Upper lobe of left lung (tissue), 6 donors: ENCODE measurements at regions not wholly inside any gene's neighbourhood (a gene's known extent, or its start where the extent isn't known, plus 50 kb on each side); places are given as distances from the start of the nearest gene placed in this dataset.

Experiments
- ATAC-seq, 2 donors: fragments of 200-7000 bp; cut with Tn5 transposase; one replicate each; pipeline ENCODE4 v1.9.1; 2022; ENCODE audit warnings: mild to moderate bottlenecking in 2 of 2, moderate library complexity in 2 of 2; ENCODE audit not compliant: low FRiP score in 2 of 2
- DNase-seq, 2 donors: peaks; one replicate each; pipeline ENCODE4 v3.0.0-alpha.2; 2019 to 2020
- H3K27ac ChIP-seq, 4 donors: fragments of 200-600 bp; sonication (generic); one replicate each; pipeline ENCODE4 v1.5.1; 2016 to 2019
- H3K27me3 ChIP-seq, 4 donors: fragments of 200-600 bp; sonication (generic); one replicate each; pipeline ENCODE4 v1.5.1; 2017 to 2019
- H3K36me3 ChIP-seq, 4 donors: fragments of 200-600 bp; sonication (generic); one replicate each; pipeline ENCODE4 v1.5.1; 2016 to 2019
- H3K4me1 ChIP-seq, 4 donors: fragments of 200-600 bp; sonication (generic); one replicate each; pipeline ENCODE4 v1.5.1; 2018 to 2019
- H3K4me3 ChIP-seq, 4 donors: fragments of 200-600 bp; sonication (generic); one replicate each; pipeline ENCODE4 v1.5.1; 2017 to 2019; ENCODE audit warnings: mild to moderate bottlenecking in 2 of 4, moderate library complexity in 1 of 4
- H3K9me3 ChIP-seq, 4 donors: fragments of 200-600 bp; sonication (generic); one replicate each; pipeline ENCODE4 v1.5.1; 2018 to 2019
- CTCF ChIP-seq, 6 experiments: fragments of 450-650 bp in 4 of 6; fragments of 200-600 bp in 2 of 6; sonication (generic) in 2 of 6; IDR thresholded peaks; one replicate each; pipeline ENCODE4 v1.5.1; 2016 to 2019; ENCODE audit warnings: antibody characterized with exemption in 6 of 6
- EP300 ChIP-seq, 4 donors: sonication (generic); formaldehyde crosslinking; IDR thresholded peaks; one replicate each; pipeline ENCODE4 v1.5.1; 2017; ENCODE audit warnings: antibody characterized with exemption in 4 of 4, control low read depth in 2 of 4
- POLR2A ChIP-seq, 4 donors: fragments of 450-650 bp; IDR thresholded peaks; one replicate each; pipeline ENCODE4 v1.5.1; 2016 to 2017; ENCODE audit warnings: antibody characterized with exemption in 4 of 4, mild to moderate bottlenecking in 2 of 4
- POLR2AphosphoS5 ChIP-seq, 2 donors: sonication (generic); formaldehyde crosslinking; IDR thresholded peaks; one replicate each; pipeline ENCODE4 v1.5.1; 2017; ENCODE audit warnings: antibody characterized with exemption in 2 of 2
- WGBS, 2 donors: methylation state at CpG; one replicate each; pipeline ENCODE4 v1.1.5; 2017 to 2018; 5-methylcytosine and 5-hydroxymethylcytosine counted together
- donor health status: DM: no; HTN: no; CAD: no; lungs with moderate emphysema.
- donor health status: DM: no; HTN: yes; CAD: no; lungs with severe emphysema.

GRCh38 chr5:21142791-21143190 lies 1154.8 kb upstream of the CDH18 start:
- Histone ChIP-seq H3K9me3 (no peaks in the 10 kb centered on the region), H3K4me1 (no peaks in the 10 kb centered on the region), H3K27ac (no peak overlapping the region), H3K27me3 (no peaks in the 10 kb centered on the region), H3K4me3 (no peak overlapping the region), H3K36me3 (no peaks in the 10 kb centered on the region)
- 89 to 94% methylated on average over 3 to 9 of the region's 9 CpGs for WGBS, 2 donors
- TF ChIP-seq EP300 (IDR thresholded peaks at IDR 0.05) (no peak), CTCF (IDR thresholded peaks at IDR 0.05) (no peak), POLR2AphosphoS5 (IDR thresholded peaks at IDR 0.05) (no peak), POLR2A (IDR thresholded peaks at IDR 0.05) (no peak)
- ATAC-seq (no peak), DNase-seq (no peak)

- Histone ChIP-seq H3K4me3 (no peak overlapping the region), H3K27me3 (no peaks in the 10 kb centered on the region), H3K36me3 (no peaks in the 10 kb centered on the region), H3K9me3 (no peaks in the 10 kb centered on the region), H3K27ac (no peak overlapping the region), H3K4me1 (no peaks in the 10 kb centered on the region)
- WGBS, 2 donors: 85 to 88% methylated on average over 13 of the region's 13 CpGs
- DNase-seq (no peak), ATAC-seq (no peak)
- TF ChIP-seq POLR2AphosphoS5 (IDR thresholded peaks at IDR 0.05): no peak
- TF ChIP-seq EP300 (IDR thresholded peaks at IDR 0.05): no peak
- no peak for TF ChIP-seq CTCF (IDR thresholded peaks at IDR 0.05)
- no peak for TF ChIP-seq POLR2A (IDR thresholded peaks at IDR 0.05)
Observed at GRCh38 chr5:21140987-21141386, 1153.0 kb upstream of the CDH18 start.

- ATAC-seq: no peak
- no peak for DNase-seq
- Histone ChIP-seq H3K36me3 (no peaks in the 10 kb centered on the region), H3K9me3 (no peaks in the 10 kb centered on the region), H3K4me1 (no peaks in the 10 kb centered on the region), H3K27me3 (no peaks in the 10 kb centered on the region), H3K27ac (no peak overlapping the region), H3K4me3 (no peak overlapping the region)
- TF ChIP-seq EP300 (IDR thresholded peaks at IDR 0.05): no peak
- no peak for TF ChIP-seq CTCF (IDR thresholded peaks at IDR 0.05)
- no peak for TF ChIP-seq POLR2AphosphoS5 (IDR thresholded peaks at IDR 0.05)
- TF ChIP-seq POLR2A (IDR thresholded peaks at IDR 0.05): no peak
Observed at GRCh38 chr5:21126236-21126635, 1138.2 kb upstream of the CDH18 start.

GRCh38 chr5:21125238-21125983 lies 1137.4 kb upstream of the CDH18 start:
- H3K9me3 ChIP-seq: no peaks in the 10 kb centered on the region
- H3K27me3 ChIP-seq: no peaks in the 10 kb centered on the region
- 58 to 60% methylated on average over 3 of the region's 3 CpGs for WGBS, 2 donors
- no peak for DNase-seq
- H3K36me3 ChIP-seq: no peaks in the 10 kb centered on the region
- no peak for TF ChIP-seq POLR2AphosphoS5 (IDR thresholded peaks at IDR 0.05)
- no peak for TF ChIP-seq CTCF (IDR thresholded peaks at IDR 0.05)
- TF ChIP-seq EP300 (IDR thresholded peaks at IDR 0.05): no peak
- TF ChIP-seq POLR2A (IDR thresholded peaks at IDR 0.05): no peak
- no peak overlapping the region for H3K27ac ChIP-seq
- H3K4me1 ChIP-seq: no peaks in the 10 kb centered on the region
- no peak for ATAC-seq
- no peak overlapping the region for H3K4me3 ChIP-seq

GRCh38 chr5:21121213-21121612 lies 1133.2 kb upstream of the CDH18 start:
- H3K9me3 ChIP-seq: no peaks in the 10 kb centered on the region
- H3K4me3 ChIP-seq: no peak overlapping the region
- ATAC-seq: no peak
- no peaks in the 10 kb centered on the region for H3K4me1 ChIP-seq
- DNase-seq: no peak
- no peak overlapping the region for H3K27ac ChIP-seq
- H3K27me3 ChIP-seq: no peaks in the 10 kb centered on the region
- TF ChIP-seq POLR2AphosphoS5 (IDR thresholded peaks at IDR 0.05) (no peak), CTCF (IDR thresholded peaks at IDR 0.05) (no peak), EP300 (IDR thresholded peaks at IDR 0.05) (no peak), POLR2A (IDR thresholded peaks at IDR 0.05) (no peak)
- H3K36me3 ChIP-seq: no peaks in the 10 kb centered on the region
- 86 to 92% methylated on average over 1 of the region's 1 CpG for WGBS, 2 donors
